Hematopoietic multipotent progenitor cell treated with erythropoietin and hydrocortisone succinate and interleukin-3 and kit ligand, for 4 days (in vitro differentiated cells): ENCODE measurements at regions not wholly inside any gene's neighbourhood (a gene's known extent, or its start where the extent isn't known, plus 50 kb on each side); places are given as distances from the start of the nearest gene placed in this dataset.

ENCODE experiments used
- DNase-seq: peaks from one replicate; pipeline ENCODE4 v3.0.0-alpha.2; 2015

GRCh38 chrX:43018031-43018430 lies 240.1 kb upstream of the PPP1R2C start:
- DNase-seq = no peak

DNA sequence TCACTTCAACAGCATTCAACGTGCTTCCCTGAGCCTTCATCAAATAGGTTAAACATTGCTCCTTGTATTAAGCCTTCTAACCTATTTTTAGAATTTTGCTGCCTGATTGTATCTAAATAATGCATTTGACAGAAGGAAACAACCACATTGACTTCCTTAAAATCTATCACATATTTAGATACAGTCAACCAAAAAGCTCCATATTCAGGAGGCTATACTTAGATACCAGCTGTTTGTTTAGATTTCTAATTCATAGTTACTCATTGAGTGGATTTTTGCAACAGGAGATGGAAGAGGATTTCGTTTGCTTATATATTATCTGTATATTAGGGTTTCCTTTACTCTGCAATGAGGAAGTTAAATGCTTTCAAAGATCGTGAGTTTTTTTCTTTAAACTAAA lies 241.1 kb upstream of the PPP1R2C start:
- DNase-seq = peak; percentile 16

- DNase-seq = no peak
Measured at GRCh38 chrX:43025806-43026315, 247.9 kb upstream of the PPP1R2C start.

DNA sequence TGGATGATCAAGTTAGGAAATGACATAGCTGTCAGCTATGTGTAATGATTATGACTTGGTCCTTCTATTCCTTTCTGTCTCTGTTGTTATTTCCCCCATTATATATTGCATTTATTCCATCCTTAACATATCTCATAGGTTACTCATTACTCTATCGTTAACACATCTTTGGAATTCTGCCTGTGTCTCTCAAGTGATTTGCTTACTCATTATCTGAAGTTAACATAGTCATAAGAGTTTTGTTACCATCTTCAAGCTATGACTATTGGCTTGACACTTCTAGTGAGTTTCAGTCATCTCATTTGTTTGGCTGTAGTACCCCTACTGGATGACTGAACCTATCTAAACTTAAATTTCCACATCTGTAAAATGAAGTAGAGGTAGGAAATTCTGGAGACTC lies 286.1 kb upstream of the PPP1R2C start:
- DNase-seq = no peak

DNA sequence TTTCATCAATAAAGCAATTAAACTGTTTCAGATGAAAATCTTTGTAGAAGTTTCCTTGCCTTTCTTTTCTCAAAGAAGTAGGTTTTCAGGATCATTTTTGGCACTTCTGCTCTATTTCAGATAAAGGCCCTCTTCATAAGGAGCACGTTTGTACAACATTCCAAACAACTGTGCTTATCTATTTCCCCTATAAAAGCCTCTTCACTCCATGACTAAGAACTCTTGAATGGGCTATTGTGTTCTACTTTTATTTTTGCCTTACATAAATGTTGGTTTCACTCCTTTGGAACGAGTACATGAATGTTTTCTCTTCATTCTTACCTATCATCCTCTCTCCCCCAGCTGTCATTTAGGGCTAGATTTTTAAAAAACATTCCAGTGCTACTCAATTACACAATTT lies 288.0 kb upstream of the PPP1R2C start:
- no peak for DNase-seq

DNA sequence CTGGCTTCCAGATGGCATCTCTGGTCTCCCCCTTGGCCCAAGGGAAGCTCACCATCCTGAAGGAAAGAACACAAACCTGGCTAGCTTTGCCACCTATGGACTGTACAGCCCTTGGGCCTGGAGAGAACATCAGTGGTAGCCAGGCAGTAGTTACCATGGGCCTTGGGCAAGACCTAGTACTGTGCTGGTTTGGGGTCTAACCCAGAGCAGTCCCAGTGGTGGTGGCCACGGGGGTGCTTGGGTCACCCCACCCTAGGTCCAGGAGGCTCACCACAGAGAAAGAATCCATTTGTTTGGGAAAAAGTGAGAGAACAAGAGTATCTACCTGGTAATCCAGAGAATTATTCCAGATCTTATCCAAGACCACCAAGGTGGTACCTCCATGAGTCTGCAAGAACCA lies 290.7 kb upstream of the PPP1R2C start:
- DNase-seq = no peak

DNA sequence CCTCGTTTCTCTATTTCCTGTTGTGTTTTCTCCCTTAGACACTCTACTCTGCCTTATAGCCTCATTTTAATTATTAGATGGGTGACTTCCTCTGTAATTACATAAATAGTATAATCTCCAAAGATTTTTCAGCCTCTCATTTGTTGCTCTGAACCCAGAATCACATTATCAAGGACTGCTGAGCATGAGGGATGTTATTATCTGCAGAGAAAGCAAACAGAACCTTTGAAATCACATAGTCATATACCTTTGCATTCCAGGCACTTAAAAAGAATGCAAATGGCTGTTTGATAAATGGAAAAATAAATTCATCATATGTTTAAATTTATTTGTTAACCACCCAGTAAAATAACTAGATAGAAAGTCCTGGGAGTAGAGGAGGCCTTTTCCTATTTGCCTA lies 305.1 kb upstream of the PPP1R2C start:
- DNase-seq = no peak

DNA sequence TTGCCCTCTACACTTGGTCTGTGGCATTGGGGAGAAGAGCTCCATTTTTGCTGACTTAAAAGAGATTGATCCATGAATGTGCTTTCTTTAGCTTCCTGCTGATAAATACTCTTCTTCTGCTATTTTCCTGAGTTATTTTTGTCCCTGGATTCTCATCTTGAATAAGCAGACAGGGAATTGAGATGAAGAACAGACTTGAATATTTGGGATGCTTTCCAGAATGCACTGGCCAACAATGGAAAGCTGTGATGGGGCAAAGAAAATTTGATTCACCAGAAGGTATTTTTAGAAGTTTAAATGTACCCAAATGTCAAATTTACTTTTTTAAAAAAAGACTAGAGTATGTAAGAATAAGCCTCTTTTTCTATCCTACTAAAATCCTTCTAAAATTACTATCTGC lies 309.9 kb upstream of the PPP1R2C start:
- DNase-seq = no peak

- DNase-seq = peak; percentile 4
Measured at GRCh38 chrX:43096830-43097229, 318.9 kb upstream of the PPP1R2C start.

DNA sequence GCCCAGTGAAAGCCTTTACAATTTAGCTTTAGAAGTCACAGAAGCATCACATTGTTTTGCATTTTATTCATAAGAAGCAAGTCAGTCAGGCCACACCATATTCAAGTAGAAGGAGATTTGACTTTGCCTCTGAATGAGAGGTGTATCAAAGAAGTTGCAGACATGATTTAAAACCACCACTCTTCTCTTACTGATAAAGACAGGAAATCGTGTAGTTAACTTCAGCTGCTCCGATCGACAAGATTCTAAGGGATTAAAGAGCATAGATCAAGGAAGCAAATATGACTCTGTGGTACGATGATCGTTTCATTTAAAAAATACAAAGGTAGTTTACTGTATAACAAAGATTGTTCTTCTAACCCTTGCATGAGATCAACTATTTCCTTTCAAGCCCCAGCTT lies 328.0 kb upstream of the PPP1R2C start:
- no peak for DNase-seq

- no peak for DNase-seq
Measured at GRCh38 chrX:43108828-43109227, 330.9 kb upstream of the PPP1R2C start.

GRCh38 chrX:43121637-43122036 lies 343.7 kb upstream of the PPP1R2C start:
- peak; percentile 7 for DNase-seq

DNA sequence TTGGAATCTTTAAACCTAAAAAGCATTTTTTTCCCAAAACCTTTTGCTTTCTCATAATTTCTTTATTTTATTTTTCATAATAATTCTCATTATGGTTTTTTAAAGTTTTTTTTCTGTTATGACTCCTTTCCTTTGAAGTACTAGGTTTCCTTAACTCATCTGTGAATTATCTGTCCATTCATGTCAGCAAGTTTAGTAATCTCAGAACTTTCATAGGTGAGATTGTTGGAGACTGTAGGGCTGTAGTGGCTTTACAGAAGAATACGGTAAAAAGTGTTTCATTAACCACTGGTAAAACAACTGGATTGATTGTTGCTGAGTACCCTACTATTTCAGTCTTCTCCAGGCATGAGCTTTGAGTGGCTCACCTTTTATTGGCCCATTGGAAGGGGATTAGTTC lies 361.7 kb upstream of the PPP1R2C start:
- DNase-seq = no peak

DNA sequence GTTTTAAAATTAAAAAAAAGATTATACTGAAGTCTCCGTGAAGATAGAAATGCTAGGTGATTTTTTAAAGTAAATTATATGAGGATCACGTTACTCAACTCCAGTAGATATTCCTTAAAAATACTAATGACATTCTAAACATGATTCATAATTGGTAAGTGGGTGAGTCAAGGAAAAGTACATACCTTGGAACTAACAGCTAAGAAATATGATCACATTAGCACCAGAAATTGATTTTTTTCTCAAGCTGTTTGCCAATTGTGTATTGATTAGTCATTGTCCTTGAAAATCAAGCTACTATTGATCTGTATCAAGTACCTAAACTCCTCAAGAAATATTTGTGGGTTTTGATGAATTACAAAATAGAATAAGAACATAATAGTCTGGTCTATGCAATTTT lies 362.6 kb upstream of the PPP1R2C start:
- DNase-seq = no peak

DNA sequence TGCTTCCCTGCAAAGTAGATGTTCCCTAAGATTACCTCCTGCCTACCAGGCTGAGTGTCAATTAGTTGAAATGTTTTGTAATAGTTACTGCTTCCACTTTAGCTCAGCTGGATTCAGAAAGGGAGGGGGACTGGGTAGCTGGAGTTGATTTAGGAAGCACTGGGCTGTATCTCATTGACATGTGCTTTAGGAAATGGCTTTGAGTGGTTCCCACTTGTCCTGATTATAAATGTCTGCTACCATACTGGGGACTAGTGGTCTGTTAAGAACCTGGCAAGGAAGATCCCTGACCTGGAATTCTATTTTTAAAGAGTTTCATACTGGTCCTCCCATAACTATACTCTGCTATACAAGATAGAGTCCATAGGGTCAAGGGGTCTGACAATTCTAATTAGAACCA lies 363.9 kb upstream of the PPP1R2C start:
- DNase-seq = no peak

GRCh38 chrX:43148305-43148704 lies 370.3 kb upstream of the PPP1R2C start:
- no peak for DNase-seq

- DNase-seq = no peak
Measured at GRCh38 chrX:43165343-43165920, 387.5 kb upstream of the PPP1R2C start.

DNA sequence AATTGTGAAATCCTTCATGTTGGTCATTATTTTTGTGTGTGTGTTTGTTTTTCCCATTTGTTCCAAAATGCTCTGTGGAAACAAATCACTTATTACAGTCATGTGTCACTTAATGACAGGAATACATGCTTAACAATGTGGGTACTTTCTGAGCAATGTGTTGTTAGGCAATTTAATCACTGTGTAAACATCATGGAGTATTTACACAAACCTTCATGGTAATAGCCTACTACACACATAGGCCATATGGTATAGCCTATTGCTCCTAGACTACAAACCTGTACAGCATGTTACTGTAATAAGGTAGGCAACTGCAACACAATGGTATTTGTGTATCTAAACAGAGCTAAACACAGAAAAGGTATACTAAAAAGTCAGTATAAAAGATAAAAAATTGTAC lies 388.9 kb upstream of the PPP1R2C start:
- no peak for DNase-seq

DNA sequence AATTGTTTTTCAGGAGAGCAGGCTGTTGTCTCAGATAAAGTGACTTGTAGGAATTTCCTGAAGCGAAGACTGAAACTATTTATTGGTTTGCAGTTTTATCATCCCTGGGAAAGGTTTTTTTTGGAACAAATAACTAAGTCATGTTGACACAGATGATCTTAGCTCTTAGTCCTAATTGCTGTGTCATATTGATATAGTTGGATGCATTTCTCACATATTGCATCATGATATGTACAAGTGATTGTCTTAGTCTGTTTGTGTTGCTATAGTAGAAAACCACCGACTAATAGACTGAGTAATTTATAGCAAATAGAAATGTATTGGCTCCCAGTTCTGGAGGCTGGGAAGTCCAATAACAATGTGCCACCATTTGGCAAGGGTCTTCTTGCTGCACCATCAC lies 397.5 kb upstream of the PPP1R2C start:
- no peak for DNase-seq

- DNase-seq = no peak
Measured at GRCh38 chrX:43176686-43177085, 398.7 kb upstream of the PPP1R2C start.

DNA sequence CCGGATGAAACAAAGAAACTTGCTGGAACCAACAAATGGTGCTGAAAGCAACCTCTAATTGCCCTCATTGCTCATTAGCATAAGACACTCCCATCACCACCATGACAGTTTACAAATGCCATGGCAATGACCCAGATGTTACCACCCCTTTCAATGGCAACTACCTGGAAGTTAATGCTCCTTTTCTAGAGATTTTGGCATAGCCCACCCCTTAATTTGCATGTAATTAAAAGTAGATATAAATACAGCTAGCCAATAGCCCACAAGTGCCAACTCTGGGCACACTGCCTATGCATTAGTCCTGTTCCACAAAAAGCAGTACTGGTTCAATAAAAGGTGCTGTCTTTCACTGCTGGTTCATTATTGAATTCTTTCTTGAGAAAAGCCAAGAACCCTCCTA lies 410.3 kb upstream of the PPP1R2C start:
- DNase-seq = no peak

- DNase-seq = no peak
Measured at GRCh38 chrX:43211570-43211969, 433.6 kb upstream of the PPP1R2C start.

- no peak for DNase-seq
Measured at GRCh38 chrX:43218198-43218597, 437.9 kb upstream of the MAOA start.

DNA sequence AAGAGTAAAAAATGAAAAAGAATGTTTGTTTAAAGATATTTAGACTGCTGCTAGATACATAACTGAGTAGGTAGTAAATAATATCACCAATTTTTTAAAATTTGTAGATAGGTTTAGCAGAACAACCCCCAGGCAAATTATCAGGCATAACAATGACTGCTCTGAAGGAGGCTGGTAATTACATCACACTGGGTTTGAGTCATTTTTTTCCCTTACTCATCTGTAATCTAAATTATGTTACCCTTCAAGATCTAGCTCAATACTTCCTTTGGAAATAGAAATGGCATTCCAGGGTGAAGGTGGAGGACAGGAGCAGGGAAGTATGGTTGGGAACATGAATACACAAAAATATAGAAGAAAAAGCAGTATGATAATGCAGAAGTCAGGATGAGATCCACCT lies 431.6 kb upstream of the MAOA start:
- DNase-seq = no peak

GRCh38 chrX:43225626-43226328 lies 430.3 kb upstream of the MAOA start:
- no peak for DNase-seq
